Muscle of back (tissue), 3 donors: ENCODE measurements at regions not wholly inside any gene's neighbourhood (a gene's known extent, or its start where the extent isn't known, plus 50 kb on each side); places are given as distances from the start of the nearest gene placed in this dataset.
A peak's percentile ranks its signal among the peaks of the same experiment; 100 is the strongest.
"Not testable (repeated sequence)": the region's sequence is repeated elsewhere in the genome, so short reads cannot be mapped to it uniquely, and the experiment has no call there.

ENCODE experiments used
- DNase-seq, 3 donors: peaks; one replicate each; pipeline versions ENCODE4 v3.0.0 to v3.0.0-alpha.2; 2013

GRCh38 chrX:111041018-111041462, 55.0 kb upstream of the PAK3 start:
- DNase-seq = peak; percentile 3 to 70 (median 5)

GRCh38 chrX:111040377-111041017, 55.5 kb upstream of the PAK3 start:
- peak in 1 of 3 donors; percentile 1 for DNase-seq

- no peak for DNase-seq
These were observed 56.4 kb upstream of the PAK3 start for GRCh38 chrX:111039606-111040005.

- peak; percentile 3 to 7 (median 4) for DNase-seq
These were observed 60.0 kb upstream of the PAK3 start for GRCh38 chrX:111035991-111036390.

GRCh38 chrX:111035256-111035655, 60.7 kb upstream of the PAK3 start:
- peak; percentile 17 to 38 (median 29) for DNase-seq

- DNase-seq = not testable (repeated sequence)
These were observed 73.0 kb upstream of the PAK3 start for GRCh38 chrX:111022998-111023397.

- DNase-seq = no peak
These were observed 75.7 kb upstream of the PAK3 start for GRCh38 chrX:111020283-111020682.

- no peak for DNase-seq
These were observed 82.1 kb upstream of the PAK3 start for GRCh38 chrX:111013778-111014455.

GRCh38 chrX:111010111-111010510, 85.9 kb upstream of the PAK3 start:
- DNase-seq = no peak

GRCh38 chrX:111009256-111009655, 86.7 kb upstream of the PAK3 start:
- no peak for DNase-seq

- DNase-seq = no peak
These were observed 87.9 kb upstream of the PAK3 start for GRCh38 chrX:111008126-111008525.

GRCh38 chrX:111007238-111007637, 88.8 kb upstream of the PAK3 start:
- no peak for DNase-seq

GRCh38 chrX:111006116-111006515, 89.9 kb upstream of the PAK3 start:
- DNase-seq = no peak

- DNase-seq = no peak
These were observed 90.8 kb upstream of the PAK3 start for GRCh38 chrX:111005166-111005565.

- DNase-seq = no peak
These were observed 92.9 kb upstream of the PAK3 start for GRCh38 chrX:111003118-111003517.

- DNase-seq = peak in 2 of 3 donors; percentile 10 to 19
These were observed 103.4 kb upstream of the PAK3 start for GRCh38 chrX:110992611-110993010.

- no peak for DNase-seq
These were observed 106.1 kb upstream of the PAK3 start for GRCh38 chrX:110989869-110990268.

GRCh38 chrX:110989447-110989846, 106.5 kb upstream of the PAK3 start:
- DNase-seq = no peak

GRCh38 chrX:110987292-110987691, 108.7 kb upstream of the PAK3 start:
- DNase-seq = no peak

- no peak for DNase-seq
These were observed 110.5 kb upstream of the PAK3 start for GRCh38 chrX:110985470-110985869.

- DNase-seq = no peak
These were observed 113.0 kb upstream of the PAK3 start for GRCh38 chrX:110983024-110983423.

- DNase-seq = no peak
These were observed 129.2 kb upstream of the PAK3 start for GRCh38 chrX:110966839-110967238.

- no peak for DNase-seq
These were observed 129.9 kb upstream of the PAK3 start for GRCh38 chrX:110966091-110966454.
